ENCODE measurements at regions not wholly inside any gene's neighbourhood (a gene's known extent, or its start where the extent isn't known, plus 50 kb on each side); places are given as distances from the start of the nearest gene placed in this dataset.

- Histone ChIP-seq H3K4me2 (ENCODE audit: insufficient read depth, insufficient read length, low read length) (no peak overlapping the region), H3K23me2 (ENCODE audit: insufficient read length, low read depth, low read length, poor library complexity, severe bottlenecking) (no peaks in the 10 kb centered on the region)
Measured at GRCh38 chr2:138207074-138207930, 243.0 kb downstream of the HNMT start.

More at GRCh38 chr2:138207074-138207930, 243.0 kb downstream of the HNMT start:
- Mint-ChIP-seq H3K4me3 (no peak overlapping the region), H3K27ac (no peak overlapping the region), H3K9me3 (peaks cover 0 to 11% of the 10 kb centered on the region in 2 experiments; a peak in 2 of 5 replicates), H3K4me1 (peaks cover 5 to 10% of the 10 kb centered on the region in 2 experiments; a peak in 3 of 4 replicates), H3K36me3 (ENCODE audit: insufficient read depth in 1 of 3, low read depth in 3 of 3) (peaks cover 6 to 13% (median 6%) of the 10 kb centered on the region in 3 experiments; a peak in 6 of 7 replicates), H3K27me3 (ENCODE audit: low read depth) (no peaks in the 10 kb centered on the region; the same call in 1 of the 2 replicates)
- no peak overlapping the region for H3K14ac ChIP-seq (ENCODE audit: insufficient read depth, low read length)
- H2AFZ ChIP-seq (ENCODE audit: low read length), result no peak overlapping the region
- no peak overlapping the region for H2BK120ac ChIP-seq (ENCODE audit: low read depth, low read length, poor library complexity, severe bottlenecking)
- no peak overlapping the region for H3K9ac ChIP-seq (ENCODE audit: extremely low read depth, insufficient read length, low read length)
- no peak overlapping the region for H4K8ac ChIP-seq (replicated peaks; ENCODE audit: insufficient read length, low read depth, low read length)
- H3K79me1 ChIP-seq (ENCODE audit: insufficient read depth, low read depth, low read length, poor library complexity, severe bottlenecking), result no peaks in the 10 kb centered on the region
- H2BK12ac ChIP-seq (ENCODE audit: insufficient read length, low read depth, low read length), result no peak overlapping the region
- no peak overlapping the region for H3K23ac ChIP-seq (ENCODE audit: insufficient read length, low read depth, low read length)
- no peak overlapping the region for H3K4ac ChIP-seq (ENCODE audit: low read depth, low read length)
- H3K9me3 ChIP-seq (ENCODE audit: control insufficient read depth, low read depth, low read length), result no peaks in the 10 kb centered on the region
- H4K91ac ChIP-seq (ENCODE audit: insufficient read length, low read depth, low read length), result no peak overlapping the region
- no peak overlapping the region for H3K56ac ChIP-seq (ENCODE audit: insufficient read length, low read depth, low read length)
- H3K27ac ChIP-seq (ENCODE audit: insufficient read length, low read depth, low read length), result no peak overlapping the region
- H2AK5ac ChIP-seq (ENCODE audit: insufficient read length, low read length), result no peak overlapping the region
- no peak overlapping the region for H3K18ac ChIP-seq (ENCODE audit: insufficient read length, low read depth, low read length)
- H2BK5ac ChIP-seq (ENCODE audit: insufficient read length, low read length), result no peak overlapping the region
- no peak for TF ChIP-seq CTCF (conservative IDR thresholded peaks at IDR 0.05)
- H4K5ac ChIP-seq (ENCODE audit: insufficient read length, low read depth, low read length), result no peak overlapping the region
- no peaks in the 10 kb centered on the region for H3K4me1 ChIP-seq (ENCODE audit: insufficient read depth, low read length)
- DNase-seq, result no peak
- no peaks in the 10 kb centered on the region for H4K20me1 ChIP-seq (ENCODE audit: control insufficient read depth, insufficient read depth, insufficient read length)
- H2BK15ac ChIP-seq (ENCODE audit: low read depth, low read length), result no peak overlapping the region
- no peaks in the 10 kb centered on the region for H3K79me2 ChIP-seq (ENCODE audit: insufficient read depth, low read length)
- no peaks in the 10 kb centered on the region for H3K27me3 ChIP-seq (ENCODE audit: insufficient read depth, low read length)
- H3T11ph ChIP-seq (ENCODE audit: low read length), result no peak overlapping the region
- WGBS (ENCODE audit: extremely low coverage, insufficient read length, low lambda C conversion rate), result no CpG with 5 or more reads among the region's 3 CpGs
- H2BK20ac ChIP-seq (ENCODE audit: low read depth, low read length, poor library complexity, severe bottlenecking), result no peak overlapping the region

All from H9 (cell line).